B cell (primary cell): ENCODE measurements at regions not wholly inside any gene's neighbourhood (a gene's known extent, or its start where the extent isn't known, plus 50 kb on each side); places are given as distances from the start of the nearest gene placed in this dataset.

Experiments
- ATAC-seq: fragments of 200-7000 bp; cut with Tn5 transposase; one replicate; pipeline ENCODE4 v1.10.0; 2021; ENCODE audit warnings: low read depth, mild to moderate bottlenecking, moderate number of reproducible peaks, moderate library complexity
- CTCF ChIA-PET: fragments of 350-600 bp; sonication (Branson Sonifier 250); formaldehyde crosslinking; loops from one replicate; lab custom pipeline; 2021; ENCODE audit warnings: antibody characterized with exemption, inconsistent platforms; lab: Charles Lee
- POLR2A ChIA-PET: fragments of 350-600 bp; sonication (Branson Sonifier 250); formaldehyde crosslinking; loops from one replicate; lab custom pipeline; 2021; ENCODE audit warnings: antibody characterized with exemption; lab: Charles Lee
- DNase-seq: peaks from one replicate; pipeline ENCODE4 v3.0.0; 2013
- H2AFZ ChIP-seq: 2 replicates; pipeline ENCODE4 v1.6.1; 2012; ENCODE audit warnings: mild to moderate bottlenecking, low read depth, low read length; ENCODE audit not compliant: insufficient read depth, poor library complexity, severe bottlenecking
- H3K27ac ChIP-seq, 2 donors: 1 replicate in 1 of 2; 2 replicates in 1 of 2; pipeline ENCODE4 v1.5.1; 2012 to 2013; ENCODE audit warnings: low read length in 2 of 2, mild to moderate bottlenecking in 2 of 2, moderate library complexity in 1 of 2
- H3K27me3 ChIP-seq, 4 experiments: fragments of 200-600 bp in 1 of 4; sonication (generic) in 1 of 4; replicated peaks in 1 of 4; 1 replicate in 2 of 4; 2 replicates in 2 of 4; pipeline versions ENCODE4 v1.6.1 to v1.7.0; 2013 to 2016; ENCODE audit warnings: low read length in 3 of 4, mild to moderate bottlenecking in 2 of 4, mixed read lengths in 1 of 4, moderate library complexity in 1 of 4; ENCODE audit not compliant: insufficient read depth in 4 of 4, control insufficient read depth in 3 of 4; ENCODE audit errors: control extremely low read depth in 1 of 4
- H3K36me3 ChIP-seq, 2 experiments: replicated peaks in 1 of 2; 1 replicate in 1 of 2; 2 replicates in 1 of 2; pipeline versions ENCODE4 v1.6.1 to v1.7.1; 2013; ENCODE audit warnings: low read length in 1 of 2; ENCODE audit not compliant: insufficient read depth in 2 of 2, control insufficient read depth in 1 of 2; ENCODE audit errors: control extremely low read depth in 1 of 2, extremely low read depth in 1 of 2
- H3K4me1 ChIP-seq, 2 donors: fragments of 200-600 bp in 1 of 2; sonication (generic) in 1 of 2; 1 replicate in 1 of 2; 2 replicates in 1 of 2; pipeline versions ENCODE4 v1.5.1 to v1.6.1; 2013 to 2017; ENCODE audit warnings: low read length in 2 of 2; ENCODE audit not compliant: control insufficient read depth in 2 of 2, insufficient read depth in 2 of 2
- H3K4me2 ChIP-seq: replicated peaks from 2 replicates; pipeline ENCODE3; 2012; ENCODE audit warnings: mild to moderate bottlenecking, low read depth, low read length; ENCODE audit not compliant: poor library complexity, severe bottlenecking
- H3K4me3 ChIP-seq, 5 experiments: fragments of 200-600 bp in 1 of 5; sonication (generic) in 1 of 5; 1 replicate in 3 of 5; 2 replicates in 2 of 5; pipeline versions ENCODE4 v1.5.1 to v1.7.0; 2011 to 2016; ENCODE audit warnings: low read length in 4 of 5, mild to moderate bottlenecking in 4 of 5, low read depth in 2 of 5, control low read depth in 1 of 5, moderate library complexity in 1 of 5; ENCODE audit not compliant: insufficient read depth in 1 of 5; ENCODE audit errors: control extremely low read depth in 1 of 5, extremely low read depth in 1 of 5
- H3K79me2 ChIP-seq: fragments of 200-600 bp; sonication (generic); one replicate; pipeline ENCODE4 v1.6.0; 2016; ENCODE audit warnings: low read length; ENCODE audit not compliant: control insufficient read depth, insufficient read depth
- H3K9ac ChIP-seq: fragments of 200-600 bp; sonication (generic); 2 replicates; pipeline ENCODE4 v1.6.1; 2017; ENCODE audit warnings: mild to moderate bottlenecking, low read length, moderate library complexity
- H3K9me3 ChIP-seq, 3 donors: one replicate each; pipeline versions ENCODE4 v1.6.1 to v1.7.1; 2013; ENCODE audit warnings: low read length in 2 of 3; ENCODE audit not compliant: control insufficient read depth in 2 of 3, insufficient read depth in 1 of 3; ENCODE audit errors: control extremely low read depth in 1 of 3
- H4K20me1 ChIP-seq: 2 replicates; pipeline ENCODE4 v1.6.0; 2012; ENCODE audit warnings: mild to moderate bottlenecking, low read length; ENCODE audit not compliant: insufficient read depth, control insufficient read depth, poor library complexity, severe bottlenecking
- H3K27ac Mint-ChIP-seq: one replicate; pipeline ENCODE4 v1.8.0; 2021; ENCODE audit warnings: mixed read lengths
- H3K27me3 Mint-ChIP-seq: one replicate; pipeline ENCODE4 v1.8.0; 2021; ENCODE audit warnings: mixed read lengths
- H3K4me1 Mint-ChIP-seq: one replicate; pipeline ENCODE4 v1.8.0; 2021; ENCODE audit warnings: mixed read lengths
- H3K4me3 Mint-ChIP-seq: one replicate; pipeline ENCODE4 v1.8.0; 2021; ENCODE audit warnings: mixed read lengths
- H3K9me3 Mint-ChIP-seq: one replicate; pipeline ENCODE4 v1.8.0; 2022; ENCODE audit warnings: mixed read lengths; ENCODE audit not compliant: insufficient read depth
- CTCF ChIP-seq: fragments of 200-600 bp; IDR thresholded peaks from one replicate; pipeline ENCODE4 v1.8.0; 2022; ENCODE audit warnings: antibody characterized with exemption, mild to moderate bottlenecking
- EZH2 ChIP-seq: IDR thresholded peaks from 2 replicates; pipeline ENCODE4 v1.6.1; 2012; ENCODE audit warnings: borderline replicate concordance, low read depth, mild to moderate bottlenecking, moderate library complexity, low read length; ENCODE audit not compliant: insufficient read depth, poor library complexity, severe bottlenecking
- WGBS: methylation state at CpG from one replicate; pipeline ENCODE4 v1.1.5; 2013; ENCODE audit warnings: missing lambda C conversion rate; ENCODE audit not compliant: insufficient coverage; 5-methylcytosine and 5-hydroxymethylcytosine counted together
- intact Hi-C: fragments of 100-400 bp; cut with micrococcal nuclease; formaldehyde crosslinking; loops from one replicate; pipeline ENCODE4 v1.10.0; 2022

DNA sequence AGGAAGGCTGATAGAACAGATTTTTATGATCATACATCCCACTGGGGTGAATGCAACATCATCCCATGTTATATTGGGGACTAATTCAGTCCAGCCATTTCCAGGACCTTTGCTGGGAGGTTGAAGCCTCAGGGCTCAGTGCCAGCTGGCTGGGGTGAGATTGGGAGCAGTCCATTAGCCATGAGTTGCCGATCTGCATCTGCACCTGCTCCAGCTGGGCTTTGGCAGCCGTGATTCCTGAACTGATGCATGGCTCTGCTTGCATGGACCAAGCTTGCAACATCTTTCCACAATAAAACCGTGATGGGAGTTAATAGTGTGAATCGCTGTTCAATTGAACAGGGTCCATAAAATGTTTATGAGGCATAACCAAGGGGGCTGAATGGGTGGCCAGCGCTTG, 346.9 kb downstream of the TYW1 start:
- Mint-ChIP-seq H3K27ac (no peak overlapping the region), H3K27me3 (no peaks in the 10 kb centered on the region), H3K9me3 (no peaks in the 10 kb centered on the region), H3K4me3 (no peak overlapping the region), H3K4me1 (no peaks in the 10 kb centered on the region)
- Histone ChIP-seq H3K4me3 (no peak overlapping the region), H4K20me1 (no peaks in the 10 kb centered on the region), H3K79me2 (no peaks in the 10 kb centered on the region), H3K9ac (no peak overlapping the region), H3K4me2 (no peak overlapping the region), H3K36me3 (peaks cover 0 to 9% of the 10 kb centered on the region in 2 experiments), H3K27me3 (no peaks in the 10 kb centered on the region), H2AFZ (no peak overlapping the region), H3K4me1 (no peaks in the 10 kb centered on the region), H3K27ac (no peak overlapping the region), H3K9me3 (peaks cover 0 to 8% (median 0%) of the 10 kb centered on the region in 3 donors)
- no peak for ATAC-seq
- TF ChIP-seq CTCF, result no peak
- TF ChIP-seq EZH2, result no peak
- ChIA-PET POLR2A (no interaction called here), CTCF (no interaction called here)
- intact Hi-C loops, result no loop called here
- 97% methylated on average over 2 of the region's 5 CpGs for WGBS
- DNase-seq, result no peak

GRCh38 chr7:67344481-67345193, 348.0 kb downstream of the TYW1 start:
- no peaks in the 10 kb centered on the region for H3K27me3 Mint-ChIP-seq
- ATAC-seq, result no peak
- intact Hi-C loops, result no loop called here
- H3K79me2 ChIP-seq, result no peaks in the 10 kb centered on the region
- no peaks in the 10 kb centered on the region for H3K9me3 Mint-ChIP-seq
- no peaks in the 10 kb centered on the region for H3K27me3 ChIP-seq
- no CpG with 5 or more reads among the region's 3 CpGs for WGBS
- no peaks in the 10 kb centered on the region for H4K20me1 ChIP-seq
- peaks cover 0 to 8% of the 10 kb centered on the region in 2 experiments for H3K36me3 ChIP-seq
- no peak for DNase-seq
- no peak overlapping the region for H3K4me2 ChIP-seq
- H3K4me1 Mint-ChIP-seq, result no peaks in the 10 kb centered on the region
- H2AFZ ChIP-seq, result no peak overlapping the region
- peaks cover 0 to 8% (median 0%) of the 10 kb centered on the region in 3 donors for H3K9me3 ChIP-seq
- H3K4me3 Mint-ChIP-seq, result no peak overlapping the region
- POLR2A ChIA-PET, result no interaction called here
- CTCF ChIA-PET, result no interaction called here
- no peaks in the 10 kb centered on the region for H3K4me1 ChIP-seq
- TF ChIP-seq CTCF (no peak), EZH2 (no peak)
- no peak overlapping the region for H3K4me3 ChIP-seq
- H3K27ac Mint-ChIP-seq, result no peak overlapping the region
- H3K9ac ChIP-seq, result no peak overlapping the region
- H3K27ac ChIP-seq, result no peak overlapping the region
